ENCODE measurements at regions not wholly inside any gene's neighbourhood (a gene's known extent, or its start where the extent isn't known, plus 50 kb on each side); places are given as distances from the start of the nearest gene placed in this dataset.
"Not testable (repeated sequence)": the region's sequence is repeated elsewhere in the genome, so short reads cannot be mapped to it uniquely, and the experiment has no call there.

DNA sequence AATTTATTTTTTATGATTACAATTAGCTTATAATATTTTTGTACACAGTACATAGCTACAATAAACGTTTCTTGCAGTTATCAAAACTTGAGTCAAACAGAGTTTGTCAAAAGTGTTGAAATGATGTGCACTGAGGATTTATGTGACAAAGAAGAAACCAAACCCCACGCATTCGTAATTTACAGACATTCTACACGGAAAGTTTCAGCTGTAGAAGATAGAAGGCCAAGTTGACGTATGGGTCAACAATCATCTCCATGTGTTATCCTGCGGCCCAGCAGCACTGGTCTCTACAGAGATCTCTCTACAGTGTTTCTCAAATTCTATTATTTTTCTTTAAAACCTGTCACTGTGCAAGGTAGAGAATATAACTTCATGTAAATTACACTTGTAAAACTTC, 1507.6 kb downstream of the PCDH9 start:
- no peak for DNase-seq (ENCODE audit: low spot score)

DNA sequence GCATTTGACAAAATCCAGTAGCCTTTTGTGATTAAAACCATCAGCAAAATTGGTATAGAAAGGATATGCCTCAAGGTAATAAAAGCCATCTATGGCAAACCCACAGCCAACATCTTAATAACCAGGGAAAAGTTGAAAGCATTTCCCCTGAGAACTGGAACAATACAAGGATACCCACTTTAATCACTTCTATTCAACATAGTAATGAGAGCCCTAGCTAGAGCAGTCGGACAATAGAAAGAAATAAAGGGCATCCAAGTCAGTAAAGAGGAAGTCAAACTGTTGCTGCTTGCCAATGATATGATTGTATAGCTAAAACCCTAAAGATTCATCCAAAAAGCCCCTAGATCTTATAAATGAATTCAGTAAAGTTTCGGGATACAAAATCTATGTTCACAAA, 1510.3 kb downstream of the PCDH9 start:
- DNase-seq (ENCODE audit: low spot score), result no peak

DNA sequence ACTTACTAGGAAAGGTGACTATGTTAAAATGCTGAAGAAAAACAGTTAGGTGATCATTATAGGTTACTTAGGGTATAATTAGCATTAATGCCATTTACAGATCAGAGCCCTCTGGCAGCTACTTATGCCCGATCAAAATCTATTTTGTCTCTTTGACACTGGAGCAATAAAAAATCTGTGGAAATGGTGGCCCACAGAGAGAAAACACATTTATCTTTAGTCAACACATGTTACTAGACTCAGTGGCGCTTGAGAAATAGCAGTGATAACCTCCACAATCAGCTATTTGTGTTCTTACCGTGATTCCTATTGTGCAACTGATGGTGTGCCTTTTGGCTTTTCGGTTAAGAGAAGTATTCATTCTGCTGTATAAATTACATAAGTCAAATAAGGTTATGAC, 1519.6 kb downstream of the PCDH9 start:
- no peak for DNase-seq (ENCODE audit: low spot score)

DNA sequence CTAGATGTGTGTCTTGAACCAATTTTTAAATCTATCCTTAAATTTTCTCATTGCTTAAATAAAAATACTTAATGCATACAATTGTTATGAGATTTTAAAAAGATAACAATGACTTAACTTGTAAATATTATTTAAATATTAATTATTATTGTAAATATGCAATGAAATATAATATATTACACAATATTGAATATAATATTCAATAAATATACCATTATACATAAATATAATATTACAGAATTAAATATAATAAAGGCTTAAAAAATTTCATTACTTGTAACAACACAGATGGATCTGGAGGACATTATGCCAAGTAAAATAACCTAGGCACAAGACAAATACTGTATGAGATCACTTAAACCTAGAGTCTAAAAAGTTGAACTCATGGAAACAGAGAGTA, 1532.3 kb downstream of the PCDH9 start:
- DNase-seq (ENCODE audit: low spot score), result no peak

DNA sequence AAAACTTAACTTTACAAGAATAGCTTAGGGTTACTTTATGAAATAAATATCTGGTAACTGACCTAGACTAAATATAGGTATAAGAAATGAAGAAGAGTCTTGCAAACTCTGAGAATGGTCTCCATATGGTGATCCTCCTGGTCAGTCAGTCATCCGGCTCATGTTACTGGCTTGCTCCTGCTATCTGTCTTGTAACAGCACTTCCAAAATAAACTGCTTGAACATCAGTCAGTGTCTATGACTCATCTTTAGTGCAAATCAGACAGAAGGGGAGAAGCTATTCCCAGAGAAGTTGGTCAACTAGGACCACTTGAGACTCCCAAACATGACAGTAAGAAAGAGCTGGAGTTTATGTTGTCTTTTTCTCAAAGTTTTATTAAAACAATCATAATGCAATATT, 1550.9 kb downstream of the PCDH9 start:
- no peak for DNase-seq (ENCODE audit: low spot score)

DNA sequence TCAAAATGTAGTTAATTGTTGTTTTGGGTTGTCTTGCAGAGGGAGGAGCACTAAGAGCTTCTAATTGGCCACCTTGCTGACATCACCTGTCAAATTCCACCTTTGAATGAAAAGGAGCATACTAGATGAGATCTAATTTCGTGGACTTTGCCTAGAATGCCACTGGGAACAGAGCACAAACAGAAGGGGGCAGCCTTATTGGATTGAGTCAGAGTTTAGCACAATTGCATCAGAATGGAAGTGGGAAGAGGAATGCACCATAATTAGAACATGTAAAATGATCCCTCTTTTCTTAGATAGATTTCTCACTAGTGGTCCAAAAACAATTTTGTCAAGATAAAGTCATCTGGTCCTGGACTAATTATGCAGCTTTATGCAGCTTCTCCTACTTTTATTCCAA, 1552.2 kb downstream of the PCDH9 start:
- DNase-seq (ENCODE audit: low spot score), result no peak

DNA sequence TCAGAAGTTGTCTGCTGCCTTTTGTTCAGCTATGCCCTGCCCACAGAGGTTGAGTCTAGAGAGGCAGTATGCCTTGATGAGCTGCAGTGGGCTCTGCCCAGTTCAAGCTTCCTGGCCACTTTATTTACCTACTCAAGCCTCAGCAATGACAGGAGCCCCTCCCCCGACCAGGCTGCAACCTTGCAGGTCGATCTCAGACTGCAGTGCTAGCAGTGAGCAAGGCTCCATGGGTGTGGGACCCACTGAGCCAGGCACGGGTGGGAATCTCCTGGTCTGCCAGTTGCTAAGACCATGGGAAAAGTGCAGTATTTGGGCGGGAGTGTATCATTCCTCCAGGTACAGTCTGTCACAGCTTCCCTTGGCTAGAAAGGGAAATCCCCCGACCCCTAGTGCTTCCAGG, 1554.8 kb downstream of the PCDH9 start:
- not testable (repeated sequence) for DNase-seq (ENCODE audit: low spot score)

DNA sequence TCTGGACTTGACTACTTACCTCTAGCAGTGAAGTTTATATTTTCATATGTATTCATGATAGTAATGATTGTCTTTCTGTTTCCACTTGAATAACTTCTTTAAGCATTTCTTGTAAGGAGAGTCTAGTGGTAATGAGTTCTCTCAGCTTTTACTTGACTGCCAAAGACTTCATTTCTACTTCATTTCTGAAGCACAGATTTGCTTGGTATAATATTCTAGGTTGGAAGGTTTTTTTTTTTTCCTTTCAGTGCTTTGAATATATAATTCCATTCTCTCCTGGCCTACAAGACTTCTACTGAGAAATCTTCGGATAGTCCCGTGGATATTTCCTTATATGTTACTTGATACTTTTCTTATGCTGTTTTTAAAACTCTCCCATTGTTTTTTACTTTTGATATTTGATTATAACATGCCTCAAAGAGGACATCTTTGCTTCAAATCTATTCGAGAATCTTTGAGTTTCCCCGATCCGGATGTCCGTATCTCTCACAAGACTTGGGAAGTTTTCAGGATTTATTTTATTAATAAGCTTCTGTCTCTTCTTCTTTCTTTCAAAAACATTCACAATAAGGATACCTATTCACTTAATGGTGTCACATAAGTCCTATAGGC, 1560.0 kb downstream of the PCDH9 start:
- DNase-seq (ENCODE audit: low spot score), result no peak

DNA sequence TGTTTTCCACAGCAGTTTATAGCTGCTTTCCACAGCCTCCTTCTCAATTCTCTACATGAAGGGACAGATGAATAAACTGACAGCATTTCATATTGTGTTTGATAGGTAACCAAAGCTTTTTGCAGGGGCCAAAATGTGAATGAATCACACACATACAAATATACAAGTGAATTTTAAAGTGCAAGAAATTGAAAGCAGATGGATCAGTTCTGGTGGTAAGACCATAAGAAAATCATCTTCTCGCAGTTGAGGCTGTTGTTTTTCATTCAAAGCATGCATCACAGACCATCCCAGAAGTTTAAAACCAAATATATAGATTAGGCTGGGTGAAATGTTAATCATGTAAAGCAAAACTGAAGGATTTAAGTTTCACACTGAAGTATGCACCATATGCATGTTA, 1569.4 kb downstream of the PCDH9 start:
- no peak for DNase-seq (ENCODE audit: low spot score)

DNA sequence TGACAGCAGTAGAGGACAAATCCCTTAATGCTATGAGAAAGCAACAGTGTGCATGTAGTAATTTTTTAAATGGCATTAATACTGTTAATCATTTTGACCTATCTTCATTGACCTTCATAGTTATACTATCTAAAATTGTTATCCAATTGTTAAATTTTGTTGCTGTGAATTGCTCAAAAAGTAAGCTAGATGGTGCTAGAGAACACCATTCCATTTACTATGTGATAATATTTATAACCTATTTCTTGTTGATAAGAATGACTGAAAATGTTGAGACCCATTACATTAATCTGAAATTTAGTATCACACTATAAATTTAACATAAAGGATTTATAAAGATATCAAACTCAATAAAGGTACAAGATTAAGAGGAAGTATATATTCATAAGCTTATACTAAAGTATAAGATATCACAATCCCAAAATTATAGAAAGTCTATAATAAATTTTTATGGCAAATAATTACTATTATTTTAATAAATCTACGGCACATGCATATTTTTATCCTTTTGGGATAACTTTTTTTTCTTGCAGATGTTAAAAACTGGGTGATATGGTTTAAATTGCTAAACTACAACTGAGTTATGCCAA, 1573.3 kb downstream of the PCDH9 start:
- no peak for DNase-seq (ENCODE audit: low spot score)

DNA sequence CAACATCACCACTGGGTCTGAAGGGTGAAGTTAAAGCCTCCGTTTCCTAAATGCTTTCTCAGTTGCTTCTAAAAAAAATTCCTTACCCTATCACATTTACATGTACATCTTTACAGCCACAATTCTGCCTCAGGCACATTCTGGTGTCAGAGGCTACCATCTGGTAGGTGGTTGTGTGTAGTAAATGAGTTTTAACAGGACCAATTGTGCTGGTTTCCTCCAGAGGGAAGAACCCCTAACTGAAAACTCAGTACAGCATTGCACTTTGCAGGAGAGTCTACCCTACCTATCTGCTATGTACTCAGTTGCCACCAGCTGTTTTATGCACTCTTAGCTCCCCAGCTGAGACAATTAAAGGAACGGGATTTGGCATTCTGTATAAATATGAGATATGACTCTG, 1576.5 kb downstream of the PCDH9 start:
- DNase-seq (ENCODE audit: low spot score), result peak; percentile 12

DNA sequence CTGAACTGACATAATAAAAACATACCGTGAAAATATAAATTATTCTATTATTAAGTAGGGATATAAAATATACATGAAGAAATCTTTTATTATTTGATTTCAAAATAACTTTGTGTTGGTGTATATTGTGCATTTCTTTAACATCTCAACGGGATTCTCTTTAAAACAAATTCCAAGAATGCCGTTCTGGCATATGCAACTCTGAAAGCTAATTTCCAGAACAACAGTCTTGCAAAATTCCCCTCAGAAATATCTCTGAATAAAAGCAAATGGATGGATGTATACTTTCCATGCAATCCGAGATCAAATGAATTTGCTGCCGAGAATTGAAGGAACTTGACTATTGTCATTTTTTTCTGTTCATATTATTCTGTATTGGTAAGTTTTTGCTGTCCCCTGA, 1579.8 kb downstream of the PCDH9 start:
- DNase-seq (ENCODE audit: low spot score), result no peak

DNA sequence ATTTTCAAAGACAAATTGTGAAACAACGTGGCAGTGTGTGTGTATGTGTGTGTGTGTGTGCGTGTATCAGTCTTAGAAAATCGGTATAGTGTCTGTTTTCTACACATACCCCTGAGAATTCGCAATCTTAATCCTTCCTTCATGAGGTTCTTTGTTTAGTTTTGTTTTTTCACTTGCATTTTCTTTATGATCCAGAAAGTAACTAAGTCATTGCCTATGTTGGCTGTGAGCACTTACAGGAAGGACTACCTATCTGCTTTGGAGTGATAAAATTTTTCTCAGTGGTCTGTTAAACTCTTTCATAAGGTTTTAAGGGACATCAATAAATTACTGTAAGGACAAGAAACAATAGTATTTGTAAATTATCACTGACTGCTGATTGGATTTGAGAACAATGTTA, 1587.1 kb downstream of the PCDH9 start:
- no peak for DNase-seq (ENCODE audit: low spot score)

DNA sequence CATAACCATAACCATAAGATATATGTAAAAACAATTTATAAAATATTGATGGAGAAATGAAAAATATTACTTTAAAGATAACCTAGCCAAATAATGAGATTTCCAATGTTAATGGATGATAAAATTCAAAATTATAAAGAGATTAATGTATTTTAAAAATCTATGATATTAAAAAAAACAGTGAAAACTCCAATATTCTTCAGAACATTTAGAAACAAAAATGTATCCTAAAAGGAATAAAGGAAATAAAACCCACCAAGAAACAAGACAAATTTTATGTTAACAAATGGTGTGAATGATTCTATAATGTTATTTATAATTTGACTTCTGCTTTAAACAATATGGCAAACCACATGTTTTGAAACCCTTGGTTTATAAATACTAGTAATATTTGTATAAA, 1587.8 kb downstream of the PCDH9 start:
- DNase-seq (ENCODE audit: low spot score), result no peak

DNA sequence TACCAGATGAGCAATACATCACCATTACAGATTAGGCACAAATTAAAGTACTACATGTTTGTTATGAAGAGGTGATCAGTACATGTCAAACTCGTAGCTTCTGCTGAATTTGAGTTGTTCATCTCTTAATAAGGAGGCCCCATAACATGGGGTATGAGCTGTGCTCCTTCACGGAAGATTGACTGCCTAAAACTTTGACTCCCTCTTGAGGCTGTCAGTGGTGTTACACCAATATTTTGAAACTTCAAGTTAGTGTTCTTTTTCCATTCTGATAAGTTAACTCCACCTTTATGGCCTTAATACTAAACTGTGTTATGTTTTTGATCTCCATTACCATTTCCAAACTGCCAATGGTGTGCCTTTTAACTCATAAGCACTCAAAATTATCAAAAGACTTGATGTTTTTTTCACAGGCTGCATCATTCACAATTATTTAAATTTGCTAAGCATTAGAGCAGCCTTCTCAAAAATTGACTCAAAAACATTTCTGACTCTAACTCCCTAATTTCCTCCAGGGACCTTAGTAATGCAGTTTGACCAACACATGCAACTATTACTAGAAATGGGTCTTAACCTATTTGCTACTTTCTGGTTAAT, 1591.5 kb downstream of the PCDH9 start:
- peak; percentile 29 for DNase-seq (ENCODE audit: low spot score)

DNA sequence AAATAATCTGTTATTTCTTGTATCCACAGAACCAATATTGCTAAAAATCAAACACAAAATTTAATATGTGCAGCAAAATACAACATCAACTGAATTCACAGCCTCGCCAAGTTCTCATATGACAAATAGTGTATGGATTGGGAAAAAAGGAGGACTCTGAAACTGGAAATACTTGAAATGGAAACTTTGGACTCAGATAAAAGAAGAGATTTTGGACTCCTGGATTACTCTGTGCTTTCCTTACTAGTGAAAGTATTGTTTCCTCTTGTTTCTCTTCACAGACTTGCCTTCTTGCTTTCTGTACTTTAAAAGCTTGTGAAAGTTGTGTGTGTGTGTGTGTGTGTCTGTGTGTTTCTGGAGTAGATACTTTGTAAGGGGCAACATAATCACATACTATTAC, 1596.3 kb downstream of the PCDH9 start:
- DNase-seq (ENCODE audit: low spot score), result no peak

DNA sequence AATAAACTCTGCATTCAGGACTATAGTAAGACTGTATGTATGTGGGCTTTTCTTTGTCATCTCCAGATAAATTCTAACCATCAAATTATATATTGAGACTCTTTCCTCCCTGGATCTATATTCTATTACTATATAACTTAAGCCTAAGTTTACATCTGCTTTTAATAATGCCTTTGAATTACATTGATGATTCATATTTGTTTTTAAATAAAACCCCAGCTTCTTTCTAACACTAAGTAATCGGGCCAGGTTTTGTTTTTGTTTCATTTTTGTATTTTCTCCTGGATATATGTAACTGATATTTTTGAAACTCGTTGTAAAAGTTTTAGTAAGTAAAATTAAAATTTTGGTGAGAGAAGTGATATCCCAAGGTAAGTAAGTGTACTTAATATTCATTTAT, 1599.1 kb downstream of the PCDH9 start:
- DNase-seq (ENCODE audit: low spot score), result no peak

DNA sequence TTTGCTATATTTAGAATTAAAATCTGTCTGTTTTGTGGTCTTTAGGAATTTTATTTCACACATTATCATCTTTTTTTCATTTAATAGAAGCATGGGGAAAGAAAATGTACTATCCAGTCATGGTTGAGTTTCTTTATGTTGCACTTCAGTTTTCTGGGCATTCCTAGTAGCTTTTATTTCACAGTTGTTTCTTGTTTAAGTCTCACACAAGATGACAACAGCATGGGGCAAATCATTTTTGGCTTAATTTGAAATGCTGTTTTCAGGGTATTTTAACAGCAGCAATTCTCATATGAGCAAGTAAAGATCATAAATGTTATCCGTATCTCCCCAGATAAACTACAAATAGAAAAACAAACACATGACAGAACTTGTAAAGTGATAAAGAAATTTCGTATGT, 1600.2 kb downstream of the PCDH9 start:
- DNase-seq (ENCODE audit: low spot score), result no peak

DNA sequence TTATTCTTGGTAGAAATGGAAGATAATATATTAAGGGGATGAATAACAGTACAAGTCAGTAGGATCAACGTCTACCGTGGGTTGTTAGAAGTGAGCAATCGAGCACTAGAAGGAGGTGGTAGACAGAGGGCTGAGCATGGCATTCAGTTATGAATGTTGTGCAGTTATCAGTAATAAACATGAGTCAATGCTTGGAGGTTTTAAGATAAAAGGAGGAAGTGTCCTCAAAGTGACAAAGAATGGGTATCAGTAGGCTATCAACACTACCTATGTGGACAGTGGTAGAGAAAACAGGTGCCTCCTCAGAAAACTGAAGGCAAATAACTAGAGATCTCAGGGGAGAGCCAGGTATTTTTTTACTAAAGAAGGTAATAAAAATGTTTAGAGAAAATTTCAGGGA, 1607.0 kb downstream of the PCDH9 start:
- DNase-seq (ENCODE audit: low spot score), result no peak

DNA sequence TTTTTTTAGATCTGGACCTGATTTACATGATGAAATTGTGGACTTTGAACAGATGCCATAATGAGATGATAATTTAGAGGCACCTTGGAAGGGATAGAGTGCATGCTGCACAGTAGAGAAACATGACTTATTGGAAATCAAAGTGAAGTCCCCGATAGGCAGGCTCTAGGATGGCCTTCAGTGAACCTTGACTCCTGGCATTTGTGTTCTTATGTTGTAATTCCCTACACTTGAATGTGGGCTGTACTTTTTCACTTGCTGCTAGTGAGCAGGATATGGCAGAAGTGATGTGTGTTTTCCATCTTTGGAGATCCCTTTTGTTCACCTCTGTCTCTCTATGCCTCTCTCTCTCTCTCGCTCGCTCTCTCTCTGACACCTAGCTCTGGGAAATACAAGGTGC, 1614.6 kb downstream of the PCDH9 start:
- DNase-seq (ENCODE audit: low spot score), result no peak

DNA sequence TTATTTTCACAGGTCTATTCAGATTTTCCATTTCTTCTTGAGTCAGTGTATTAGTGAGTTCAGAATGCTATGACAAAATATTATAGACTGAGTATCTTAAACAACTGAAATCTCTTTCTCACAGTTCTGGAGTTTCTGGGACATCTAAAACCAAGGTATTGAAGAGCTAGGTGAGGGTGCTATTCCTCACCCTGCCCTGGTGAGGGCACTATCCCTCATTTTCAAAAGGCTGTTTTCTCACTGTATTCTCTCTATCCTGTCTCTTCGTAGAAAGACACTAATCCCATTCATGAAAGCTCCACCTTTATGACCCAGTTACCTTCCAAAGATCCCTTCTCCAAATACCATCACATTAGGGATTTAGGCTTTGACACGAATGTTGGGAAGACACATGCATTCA, 1617.1 kb downstream of the PCDH9 start:
- no peak for DNase-seq (ENCODE audit: low spot score)

DNA sequence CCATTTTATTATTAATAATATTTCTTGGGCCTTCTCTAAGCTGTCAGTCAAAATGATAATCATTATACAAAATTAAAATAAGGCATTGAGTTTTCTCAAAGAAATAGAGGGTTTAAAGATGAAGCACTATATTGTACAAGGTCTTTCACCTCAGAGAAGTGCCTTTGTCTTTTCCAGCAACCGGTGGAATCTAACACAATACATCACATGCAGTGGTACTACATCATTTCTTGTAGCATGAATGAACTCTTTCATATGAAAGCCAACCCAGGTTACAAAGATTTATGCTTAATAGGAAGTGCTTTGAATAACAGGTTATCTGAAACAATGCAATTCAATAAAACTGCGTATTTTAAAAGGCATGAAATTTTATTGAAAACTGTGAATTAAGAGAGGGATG, 1620.8 kb downstream of the PCDH9 start:
- DNase-seq (ENCODE audit: low spot score), result no peak

DNA sequence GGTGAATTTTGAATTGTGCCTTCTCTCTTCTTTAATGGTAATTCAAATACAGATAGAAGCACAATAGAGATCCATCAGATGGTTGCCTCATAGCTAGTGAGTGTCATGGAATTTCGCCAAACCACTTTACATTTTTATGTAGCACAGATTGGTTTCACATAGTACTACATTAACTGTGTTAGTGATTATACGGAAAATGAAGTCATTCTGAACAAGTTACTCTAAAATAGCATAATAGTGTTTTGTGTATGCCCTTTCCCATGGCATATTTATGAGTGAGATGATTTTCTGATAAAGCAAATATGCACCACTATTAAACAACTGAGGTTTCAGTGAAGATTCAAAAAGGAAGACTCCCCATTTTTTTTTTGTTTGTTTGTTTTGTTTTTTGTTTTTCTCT, 1623.5 kb downstream of the PCDH9 start:
- DNase-seq (ENCODE audit: low spot score), result no peak

DNA sequence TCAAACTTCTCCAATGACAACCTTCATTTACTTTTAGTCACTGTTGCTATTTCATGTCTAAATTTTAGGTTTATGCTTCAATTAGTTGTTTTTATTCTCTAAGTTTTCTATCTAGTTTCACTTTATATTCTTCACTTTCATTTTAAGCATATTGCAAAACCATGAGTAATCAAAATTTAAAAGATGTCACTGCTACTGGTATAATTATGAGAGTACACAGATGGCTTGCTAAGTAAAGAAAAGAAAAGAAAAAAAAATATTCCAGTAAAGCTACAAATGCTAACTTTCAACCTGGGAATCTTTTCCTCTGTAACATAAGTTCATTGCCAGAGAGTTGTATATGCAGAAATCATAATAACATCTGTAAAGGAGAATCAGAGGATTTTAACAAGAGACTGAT, 1624.7 kb downstream of the PCDH9 start:
- no peak for DNase-seq (ENCODE audit: low spot score)

All from SK-N-DZ (cell line).